GM19043 (cell line): ENCODE measurements at regions not wholly inside any gene's neighbourhood (a gene's known extent, or its start where the extent isn't known, plus 50 kb on each side); places are given as distances from the start of the nearest gene placed in this dataset.
"Not testable (repeated sequence)": the region's sequence is repeated elsewhere in the genome, so short reads cannot be mapped to it uniquely, and the experiment has no call there.

Experiments used
- ATAC-seq: cut with Tn5 transposase; IDR thresholded peaks from one replicate; pipeline ENCODE4 v1.9.1; 2021; ENCODE audit warnings: low read depth; ENCODE audit not compliant: unreplicated experiment

DNA sequence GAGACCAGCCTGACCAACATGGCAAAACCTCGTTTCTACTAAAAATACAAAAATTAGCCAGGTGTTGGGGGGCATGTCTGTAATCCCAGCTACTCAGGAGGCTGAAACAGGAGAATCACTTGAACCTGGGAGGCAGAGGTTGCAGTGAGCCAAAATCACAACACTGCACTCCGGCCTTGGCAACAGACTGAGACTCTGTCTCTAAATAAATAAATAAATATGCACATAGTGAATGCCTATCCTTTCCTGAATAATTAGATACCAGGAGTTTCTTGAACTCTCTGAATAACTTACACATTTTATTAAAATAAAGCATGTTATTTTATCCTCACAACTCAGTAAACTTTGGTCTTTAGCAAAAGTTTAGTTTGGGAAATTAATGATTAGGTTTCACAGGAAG, 1523.1 kb upstream of the ADGRL3 start:
- not testable (repeated sequence) for ATAC-seq

DNA sequence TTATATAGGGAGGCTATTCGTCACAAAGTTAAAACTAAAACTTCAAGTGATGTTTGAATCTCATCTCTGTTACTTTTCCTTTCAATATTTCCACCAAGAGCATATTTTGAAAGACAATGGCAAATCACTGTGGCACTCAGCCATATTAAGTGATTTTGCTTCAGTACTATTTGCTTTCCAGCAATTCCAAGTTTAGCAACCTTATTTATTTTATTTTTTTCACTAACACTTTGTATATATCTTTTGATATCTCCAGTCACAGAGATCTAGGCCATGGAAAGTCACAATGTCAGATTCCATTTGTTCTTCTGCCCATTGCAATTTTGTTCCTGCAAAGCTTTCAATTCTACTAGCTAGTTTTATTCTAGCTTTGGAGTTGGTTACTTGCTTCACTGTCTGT, 1514.5 kb upstream of the ADGRL3 start:
- ATAC-seq = no peak

DNA sequence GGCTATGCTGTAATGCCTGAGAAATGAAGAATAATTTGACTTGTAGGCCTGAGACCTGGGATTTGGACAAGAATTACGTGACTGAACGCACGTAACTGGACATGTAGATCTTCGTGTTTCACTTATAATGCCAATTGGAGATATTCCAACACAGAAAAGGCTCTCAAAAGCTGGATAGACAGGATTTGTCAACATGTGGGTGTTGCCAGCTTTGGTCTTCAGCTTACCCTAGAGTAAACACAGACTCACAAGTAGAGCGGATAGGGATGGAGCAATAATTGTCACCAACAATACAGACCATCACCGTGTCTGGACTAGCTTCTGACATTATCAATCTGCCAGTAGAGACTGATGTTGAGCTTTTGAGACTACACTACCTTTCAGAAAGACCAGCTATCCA, 1511.0 kb upstream of the ADGRL3 start:
- ATAC-seq = no peak

DNA sequence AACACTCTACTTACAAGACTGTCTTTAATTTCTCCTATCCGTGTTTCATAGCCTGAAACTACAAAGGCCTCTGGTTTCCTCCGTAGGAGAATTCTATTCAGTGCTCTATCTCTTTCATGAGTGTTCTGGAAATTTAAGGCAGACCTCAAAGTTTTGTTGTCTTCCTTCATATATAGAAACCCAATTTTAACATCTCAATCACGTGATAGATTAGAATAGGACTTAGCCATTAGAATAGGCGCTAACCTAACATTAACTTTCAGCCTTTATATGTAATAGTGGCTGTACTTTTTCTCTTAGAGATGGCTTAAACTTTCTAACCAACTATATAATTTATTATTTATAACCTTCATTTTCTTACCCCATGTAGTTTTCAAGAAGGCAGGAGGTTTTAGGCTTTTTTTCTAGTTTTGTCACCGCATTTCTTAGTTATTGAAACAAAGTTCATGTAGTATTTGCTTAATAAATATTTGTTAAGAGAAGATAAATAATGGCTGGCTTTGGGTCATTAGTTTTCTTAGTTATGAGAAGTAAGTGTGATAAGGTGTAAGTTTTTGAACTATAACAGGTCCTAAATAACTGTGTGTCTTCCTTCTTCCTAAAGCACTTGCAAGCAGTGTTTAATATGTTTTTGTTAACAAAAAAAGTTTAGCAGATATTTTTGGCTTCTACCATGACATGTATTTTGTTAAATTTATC, 1504.6 kb upstream of the ADGRL3 start:
- no peak for ATAC-seq

DNA sequence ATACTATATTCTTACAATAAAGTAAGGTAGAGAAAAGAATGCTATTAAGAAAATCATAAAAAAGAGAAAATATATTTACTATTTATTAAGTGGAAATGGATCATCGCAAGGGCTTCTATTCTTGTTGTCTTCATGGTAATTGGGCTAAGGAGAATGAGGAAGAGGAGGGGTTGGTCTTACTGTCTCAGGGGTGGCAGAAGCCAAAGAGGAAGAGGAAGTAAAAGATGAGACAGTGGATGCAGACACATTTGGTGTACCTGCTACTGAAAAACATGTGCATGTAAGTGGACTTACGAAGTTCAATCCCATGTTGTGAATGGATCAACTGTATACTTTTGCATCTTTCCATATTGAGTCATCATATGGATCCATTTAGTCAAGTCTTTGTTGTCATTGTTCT, 1502.1 kb upstream of the ADGRL3 start:
- ATAC-seq = no peak

DNA sequence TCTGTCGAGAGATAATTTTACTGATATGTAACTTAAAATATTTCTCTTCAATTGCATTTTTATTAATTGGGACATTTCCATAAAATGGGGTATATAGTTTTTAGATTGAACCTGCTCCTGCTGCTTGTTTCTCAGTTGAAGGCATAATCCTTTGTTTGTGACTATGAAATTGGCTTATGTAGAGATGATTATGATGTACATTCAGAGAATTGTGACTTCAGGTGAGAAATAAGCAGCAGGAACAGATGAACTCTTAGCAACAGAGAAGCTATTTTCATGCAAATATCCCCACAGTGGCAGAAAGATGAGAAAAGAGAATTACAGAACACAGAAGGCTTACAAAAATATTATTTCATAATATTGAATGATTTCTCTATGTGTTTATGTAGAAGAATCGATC, 1499.5 kb upstream of the ADGRL3 start:
- ATAC-seq = no peak

DNA sequence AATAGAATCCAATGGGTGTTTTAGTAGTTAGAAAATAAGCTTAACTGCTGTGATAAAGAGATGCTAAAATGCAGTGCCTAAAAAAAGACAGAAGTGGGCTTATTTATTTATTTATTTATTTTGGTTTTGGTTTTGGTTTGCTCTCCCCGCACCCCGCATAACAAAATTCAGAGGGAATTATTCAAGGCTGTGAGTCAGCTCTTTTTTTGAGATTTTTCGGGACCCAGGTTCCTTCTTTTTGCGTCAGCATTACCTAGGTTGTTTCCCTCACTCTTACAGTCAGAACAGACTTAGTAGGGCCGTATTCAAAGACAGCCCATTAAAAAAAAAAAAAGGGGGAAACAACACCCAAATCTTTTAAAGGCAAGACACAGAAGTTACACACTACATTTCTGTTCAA, 1495.5 kb upstream of the ADGRL3 start:
- ATAC-seq = no peak

DNA sequence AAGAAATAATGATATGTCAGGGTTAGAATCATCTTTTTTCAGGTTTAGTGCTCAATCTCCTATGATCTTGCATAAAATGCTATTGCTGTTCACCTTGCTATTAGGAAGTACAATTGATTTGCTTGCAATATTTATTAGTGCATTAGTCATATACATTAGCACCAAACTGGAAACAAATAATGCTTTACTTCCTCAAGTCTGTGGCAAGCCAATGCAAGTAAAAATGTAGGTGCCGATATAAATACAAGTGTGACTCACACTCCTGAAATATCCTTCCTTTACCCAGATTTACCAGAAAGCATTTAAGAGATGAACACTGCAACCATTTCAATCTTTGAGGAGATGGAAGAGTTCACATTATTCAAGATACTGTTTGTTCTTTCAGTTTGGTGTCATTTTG, 1487.7 kb upstream of the ADGRL3 start:
- ATAC-seq = no peak

DNA sequence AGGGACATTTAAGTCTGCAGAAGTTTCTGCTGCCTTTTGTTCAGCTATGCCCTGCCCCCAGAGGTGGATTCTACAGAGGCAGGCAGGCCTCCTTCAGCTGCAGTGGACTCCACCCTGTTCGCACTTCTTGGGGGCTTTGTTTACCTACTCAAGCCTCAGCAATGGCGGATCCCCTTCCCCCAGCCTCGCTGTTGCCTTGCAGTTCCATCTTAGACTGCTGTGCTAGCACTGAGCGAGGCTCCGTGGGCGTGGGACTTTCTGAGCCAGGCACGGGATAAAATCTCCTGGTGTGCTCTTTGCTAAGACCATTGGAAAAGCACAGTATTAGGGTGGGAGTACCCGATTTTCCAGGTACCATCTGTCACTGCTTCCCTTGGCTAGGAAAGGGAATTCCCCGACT, 1475.8 kb upstream of the ADGRL3 start:
- not testable (repeated sequence) for ATAC-seq

DNA sequence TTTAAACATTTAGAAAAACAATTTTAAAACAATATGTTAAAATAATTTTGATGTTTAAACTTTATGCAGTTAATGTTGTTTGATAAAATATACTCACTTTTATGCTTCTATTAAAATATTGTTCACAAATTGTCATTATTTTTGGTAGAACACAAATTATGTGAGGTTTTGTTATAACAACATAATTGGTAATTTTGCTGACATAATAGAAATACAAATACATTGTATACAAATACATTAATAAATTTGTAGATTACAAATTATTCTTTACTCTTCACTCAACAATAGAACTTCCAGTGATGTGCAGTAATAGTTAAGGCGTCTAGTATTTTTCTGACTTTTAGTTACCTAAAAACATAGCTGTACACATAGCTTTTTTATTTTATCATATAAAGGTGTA, 1472.4 kb upstream of the ADGRL3 start:
- no peak for ATAC-seq

DNA sequence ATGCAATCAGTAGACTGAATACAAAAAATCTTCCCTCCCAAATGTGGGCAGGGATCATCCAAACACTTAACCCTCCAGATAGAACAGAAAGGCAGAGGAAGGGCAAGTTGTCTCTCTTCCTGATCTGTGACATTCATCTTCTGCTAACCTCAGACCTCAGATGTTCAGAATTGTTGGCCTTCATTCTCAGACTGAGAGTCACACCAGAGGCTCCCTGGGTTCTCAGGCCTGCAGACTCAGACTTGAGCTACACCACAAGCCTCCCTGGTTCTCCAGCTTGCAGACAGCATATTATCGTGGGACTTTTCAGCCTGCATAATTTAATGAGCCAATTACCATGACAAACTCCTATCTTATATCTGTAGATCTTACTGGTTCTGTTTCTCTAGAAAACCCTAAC, 1471.6 kb upstream of the ADGRL3 start:
- no peak for ATAC-seq

DNA sequence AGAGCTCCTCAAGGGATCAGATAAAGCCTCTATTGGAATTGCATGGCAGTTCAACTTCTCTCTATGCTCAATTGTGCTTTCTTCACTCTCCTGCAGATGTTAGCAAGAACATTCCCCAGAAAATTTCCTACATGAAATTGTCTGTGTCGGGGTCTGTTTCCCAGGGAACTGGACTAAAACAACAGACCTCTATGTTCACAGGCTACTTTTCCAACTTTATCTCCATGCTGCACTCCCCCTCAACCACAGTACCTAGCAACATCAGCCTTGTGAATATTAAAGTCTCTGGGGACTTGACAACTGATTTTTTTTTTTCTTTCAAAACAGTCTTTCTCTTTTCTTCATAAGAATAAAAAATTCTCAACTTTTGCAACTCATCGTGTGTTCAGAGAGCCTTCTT, 1470.8 kb upstream of the ADGRL3 start:
- no peak for ATAC-seq

DNA sequence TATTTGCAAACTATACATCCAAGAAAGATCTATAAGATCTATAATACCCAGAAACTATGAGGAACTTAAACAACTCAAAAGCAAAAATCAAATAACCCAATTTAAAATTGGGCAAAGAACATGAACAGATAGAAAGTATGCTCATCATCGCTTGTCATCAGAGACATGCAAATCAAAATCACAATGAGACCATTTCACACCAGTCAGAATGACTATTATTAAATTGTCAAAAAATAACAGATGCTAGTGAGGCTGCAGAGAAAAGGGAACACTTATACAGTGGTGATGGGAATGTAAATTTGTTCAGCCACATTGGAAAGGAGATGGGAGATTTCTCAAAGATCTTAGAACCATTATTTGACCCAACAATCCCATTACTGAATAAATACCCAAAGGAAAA, 1451.7 kb upstream of the ADGRL3 start:
- no peak for ATAC-seq

DNA sequence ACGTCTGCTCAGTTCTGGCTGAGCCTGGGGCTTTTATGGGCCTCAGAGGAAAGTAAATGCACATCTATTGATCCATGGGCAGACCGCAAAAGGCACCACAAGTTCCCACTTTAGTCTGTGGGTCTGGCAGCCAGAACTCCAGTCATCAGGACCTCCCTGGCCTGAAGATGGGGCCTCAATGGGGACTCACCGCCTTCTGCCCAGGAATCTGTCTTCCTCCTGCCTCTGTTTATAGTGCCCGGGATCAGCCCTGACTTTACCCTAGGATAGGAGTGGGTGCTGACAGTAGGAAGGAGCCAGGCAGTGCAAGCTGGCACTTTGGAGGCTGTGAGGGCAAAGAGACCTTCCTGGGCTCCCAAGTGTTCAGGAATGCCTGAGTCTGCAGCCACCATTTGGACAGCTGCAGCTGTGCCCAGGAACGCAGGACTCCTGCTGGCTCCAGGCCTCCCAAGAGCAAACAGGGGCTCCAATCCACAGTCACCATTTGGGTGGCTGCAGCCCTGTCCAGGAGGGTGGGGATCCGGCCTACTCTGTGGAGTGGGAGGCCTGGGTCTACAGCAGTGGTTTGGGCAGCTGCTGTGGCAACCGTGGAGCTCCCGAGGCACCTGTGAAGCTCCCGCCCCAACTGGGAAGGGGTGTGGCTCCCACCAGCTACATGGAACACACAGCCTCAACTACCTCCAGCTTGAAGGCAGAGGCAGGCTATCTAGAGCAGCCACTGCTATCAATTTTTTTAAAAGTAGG, 1440.9 kb upstream of the ADGRL3 start:
- ATAC-seq = no peak

DNA sequence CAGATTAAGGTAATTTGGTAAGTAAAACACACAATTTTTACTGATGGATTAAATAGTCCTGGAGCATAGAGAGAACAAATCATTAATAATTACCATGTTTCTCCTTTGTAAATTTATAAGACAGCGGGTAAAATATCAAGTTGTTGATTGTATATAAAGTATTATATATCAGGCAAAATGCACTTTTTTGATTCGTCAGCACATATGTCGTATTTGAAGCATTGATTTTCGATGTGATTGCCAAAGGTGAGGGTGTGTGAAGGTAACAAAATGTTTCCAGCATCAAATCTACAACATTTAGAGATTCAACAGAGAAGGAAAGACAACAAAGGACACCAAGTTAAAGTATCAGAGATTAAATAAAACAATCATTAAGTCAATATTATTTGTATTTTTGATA, 1437.8 kb upstream of the ADGRL3 start:
- ATAC-seq = no peak

DNA sequence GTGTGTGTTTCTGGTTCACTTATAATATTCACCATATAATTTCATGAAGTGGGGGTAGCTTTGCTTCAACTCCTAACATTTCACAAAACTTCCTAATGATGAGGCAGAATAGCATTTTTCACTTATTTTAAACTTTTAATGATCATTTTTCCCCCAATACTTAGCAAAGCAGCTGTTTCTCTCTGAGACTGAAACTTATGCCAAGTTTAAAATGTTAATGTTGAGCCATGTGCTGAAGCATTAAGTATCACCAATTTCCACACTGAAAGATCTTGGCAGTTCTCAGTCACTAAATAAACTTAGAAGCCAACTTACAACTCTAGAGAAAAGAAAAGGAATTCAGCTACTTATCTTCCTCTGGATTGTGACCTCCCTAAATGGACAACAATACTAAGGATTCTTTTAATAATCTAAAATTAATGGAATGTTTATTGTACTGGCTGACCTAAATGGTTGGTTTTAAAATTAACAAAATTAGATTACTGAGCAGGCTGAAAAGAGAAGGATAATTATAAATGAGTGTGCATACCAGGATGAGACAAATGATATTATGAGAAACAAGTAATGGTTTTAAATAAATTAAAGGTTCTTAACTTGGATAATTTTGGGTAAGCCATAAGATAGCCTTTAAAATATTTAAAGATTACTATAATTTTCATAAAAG, 1429.4 kb upstream of the ADGRL3 start:
- no peak for ATAC-seq

DNA sequence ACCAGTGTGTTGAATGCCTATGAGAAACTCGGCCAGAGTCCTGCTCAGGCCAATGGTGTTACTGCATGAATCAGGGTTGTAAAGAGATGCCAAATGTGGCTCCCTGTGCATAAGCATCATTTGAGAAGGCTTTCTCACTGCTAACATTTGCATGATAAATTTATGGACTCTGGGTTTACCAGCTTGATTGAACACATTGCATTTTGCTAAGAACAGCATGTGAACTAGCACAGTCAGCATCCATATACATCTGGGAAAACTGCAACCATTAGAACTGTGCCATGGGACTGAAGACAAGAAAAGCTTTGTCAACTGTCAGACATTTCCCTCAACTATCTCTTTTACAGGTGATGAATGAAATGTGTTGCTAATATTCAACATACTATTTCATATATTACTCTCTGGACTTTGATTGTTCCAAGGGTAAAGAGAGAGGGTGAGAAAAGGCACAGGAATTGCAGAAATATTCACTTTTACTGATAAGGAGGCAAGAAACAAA, 1427.4 kb upstream of the ADGRL3 start:
- no peak for ATAC-seq

DNA sequence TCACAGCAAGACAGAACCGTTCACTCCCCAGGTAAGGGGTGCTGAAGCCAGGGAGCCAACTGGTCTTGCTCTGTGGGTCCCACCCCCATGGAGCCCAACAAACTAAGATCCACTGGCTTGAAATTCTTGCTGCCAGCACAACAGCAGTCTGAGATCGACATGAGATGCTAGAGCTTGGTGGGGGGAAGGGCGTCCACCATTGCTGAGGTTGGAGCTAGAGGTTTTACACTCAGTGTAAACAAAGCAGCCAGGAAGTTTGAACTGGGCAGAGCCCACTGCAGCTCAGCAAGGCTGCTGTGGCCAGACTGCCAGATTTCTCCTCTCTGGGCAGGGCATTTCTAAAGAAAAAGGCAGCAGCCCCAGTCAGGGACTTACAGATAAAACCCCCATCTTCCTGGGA, 1419.9 kb upstream of the ADGRL3 start:
- ATAC-seq = not testable (repeated sequence)

DNA sequence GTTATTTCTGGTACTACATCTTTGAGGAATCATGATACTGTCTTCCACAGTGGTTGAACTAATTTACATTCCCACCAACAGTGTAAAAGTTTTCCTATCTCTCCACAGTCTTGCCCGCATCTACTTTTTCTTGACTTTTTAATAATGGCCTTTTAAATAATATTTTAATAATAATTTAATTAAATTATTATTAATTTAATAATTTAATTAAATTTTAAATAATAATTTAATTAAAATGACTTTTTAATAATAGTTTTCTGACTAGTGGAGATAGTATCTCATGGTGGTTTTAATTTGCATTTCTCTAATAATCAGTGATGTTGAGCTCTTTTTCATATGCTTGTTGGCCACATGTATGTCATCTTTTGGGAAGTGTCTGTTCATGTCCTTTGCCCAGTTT, 1395.0 kb upstream of the ADGRL3 start:
- ATAC-seq = no peak

DNA sequence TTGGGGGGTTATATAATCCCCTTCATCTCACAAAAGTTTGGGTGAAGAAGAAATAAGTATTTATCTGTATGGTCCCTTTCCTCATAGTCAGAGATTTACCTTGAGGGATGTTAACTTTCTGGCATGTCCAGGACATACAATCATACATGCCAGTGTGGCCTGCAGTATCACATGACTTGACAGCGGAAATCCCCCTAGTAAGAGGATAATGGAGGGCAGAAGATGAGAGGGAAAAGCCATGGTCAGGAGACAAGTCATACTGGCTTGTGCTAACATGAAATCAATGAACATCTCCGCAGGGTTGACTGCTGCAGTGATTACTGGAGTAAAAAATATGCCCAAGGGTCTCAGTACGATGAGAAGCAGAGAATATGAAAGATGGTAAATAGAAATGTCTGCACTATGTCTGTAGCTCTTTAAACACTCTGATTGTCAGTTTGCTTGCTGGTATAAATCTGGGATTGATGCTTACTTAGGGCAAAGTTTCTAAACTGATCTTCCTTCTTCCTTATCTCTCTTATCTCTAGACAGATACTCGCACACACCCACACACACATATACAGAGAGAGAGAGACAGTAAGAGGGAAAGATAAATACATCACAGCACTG, 1385.6 kb upstream of the ADGRL3 start:
- no peak for ATAC-seq

DNA sequence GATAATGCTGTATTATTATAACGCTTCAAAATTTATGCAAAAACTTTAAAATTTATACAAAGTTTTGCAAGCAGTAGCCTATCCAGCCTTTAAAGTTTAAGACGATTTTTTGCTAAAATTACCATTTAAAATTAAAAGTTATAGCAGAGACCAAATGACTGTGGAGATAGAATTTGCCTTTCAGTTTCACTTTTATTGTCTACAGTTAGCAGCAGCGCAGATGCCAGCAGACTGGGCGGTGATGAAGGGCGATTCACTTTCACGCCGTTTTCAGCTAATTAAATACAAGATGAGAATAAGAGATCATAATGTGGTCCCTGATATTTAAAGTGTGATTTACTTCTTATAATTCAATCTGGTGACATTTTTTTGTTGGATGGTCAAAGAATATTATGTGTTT, 1381.5 kb upstream of the ADGRL3 start:
- peak; percentile 91 for ATAC-seq
